ENCODE measurements at regions not wholly inside any gene's neighbourhood (a gene's known extent, or its start where the extent isn't known, plus 50 kb on each side); places are given as distances from the start of the nearest gene placed in this dataset.

DNA sequence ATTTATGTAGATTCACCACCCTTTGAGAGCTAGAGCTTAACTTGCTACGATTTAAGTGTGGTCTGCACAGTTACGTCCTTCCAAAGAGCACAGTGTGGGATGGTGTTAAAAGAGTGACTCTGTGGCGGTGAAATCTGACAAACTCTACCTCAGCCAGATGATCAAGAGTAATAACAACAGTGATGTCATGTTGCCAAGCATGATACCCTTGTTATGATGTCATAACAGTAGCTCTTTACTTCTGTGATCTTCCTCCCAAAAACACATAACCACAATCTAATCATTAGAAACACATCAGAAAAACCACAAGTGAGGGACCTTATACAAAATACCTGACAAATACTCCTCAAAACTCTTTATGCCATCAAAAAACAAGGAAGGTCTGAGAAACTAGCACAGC, 649.3 kb downstream of the POM121L12 start:
- TF ChIP-seq ZNF274 (IDR thresholded peaks at IDR 0.05; ENCODE audit: low read depth, low read length) (no peak), YY1 (IDR thresholded peaks at IDR 0.05; ENCODE audit: insufficient read depth, insufficient read length) (no peak), SUZ12 (IDR thresholded peaks at IDR 0.05; ENCODE audit: extremely low read depth, insufficient read depth, insufficient read length) (no peak)

All from NT2/D1 (cell line).